NB4 (cell line): ENCODE measurements at regions not wholly inside any gene's neighbourhood (a gene's known extent, or its start where the extent isn't known, plus 50 kb on each side); places are given as distances from the start of the nearest gene placed in this dataset.

ENCODE experiments used
- DNase-seq: peaks from one replicate; pipeline ENCODE4 v3.0.0; 2010; ENCODE audit warnings: low read depth
- H3K4me3 ChIP-seq: one replicate; pipeline ENCODE4 v1.5.1; 2011; ENCODE audit warnings: mild to moderate bottlenecking, low read depth, low read length, moderate library complexity
- CTCF ChIP-seq: IDR thresholded peaks from one replicate; pipeline ENCODE4 v1.5.1; 2012; ENCODE audit warnings: low read depth, low read length
- MAX ChIP-seq: IDR thresholded peaks from 2 replicates; pipeline ENCODE4 v1.6.1; 2011; ENCODE audit warnings: low read depth, low read length
- MYC ChIP-seq: IDR thresholded peaks from 2 replicates; pipeline ENCODE4 v1.6.1; 2011; ENCODE audit warnings: low read depth, low read length
- POLR2A ChIP-seq: IDR thresholded peaks from 2 replicates; pipeline ENCODE4 v1.6.1; 2011; ENCODE audit warnings: mild to moderate bottlenecking; ENCODE audit not compliant: insufficient read length; ENCODE audit errors: extremely low read depth

GRCh38 chr7:155921086-155921803 lies 109.0 kb upstream of the SHH start:
- DNase-seq: no peak
- TF ChIP-seq MAX: no peak
- no peak for TF ChIP-seq POLR2A
- TF ChIP-seq CTCF: no peak
- TF ChIP-seq MYC: no peak
- H3K4me3 ChIP-seq: no peak overlapping the region

GRCh38 chr7:155920068-155920461 lies 107.8 kb upstream of the SHH start:
- DNase-seq: no peak
- H3K4me3 ChIP-seq: no peak overlapping the region
- TF ChIP-seq POLR2A (no peak), MYC (no peak), CTCF (no peak), MAX (no peak)

- TF ChIP-seq MAX: no peak
- TF ChIP-seq CTCF: no peak
- no peak for TF ChIP-seq POLR2A
- TF ChIP-seq MYC: no peak
- no peak overlapping the region for H3K4me3 ChIP-seq
- no peak for DNase-seq
Measured at GRCh38 chr7:155919391-155920067, 107.3 kb upstream of the SHH start.

- no peak for DNase-seq
- H3K4me3 ChIP-seq: no peak overlapping the region
- TF ChIP-seq CTCF (no peak), MYC (no peak), POLR2A (no peak), MAX (no peak)
Measured at GRCh38 chr7:155918720-155919390, 106.6 kb upstream of the SHH start.

- DNase-seq: no peak
- no peak overlapping the region for H3K4me3 ChIP-seq
Measured at GRCh38 chr7:155917836-155918430, 105.7 kb upstream of the SHH start.

More at GRCh38 chr7:155917836-155918430, 105.7 kb upstream of the SHH start:
- no peak for TF ChIP-seq MYC
- TF ChIP-seq POLR2A: no peak
- no peak for TF ChIP-seq CTCF
- TF ChIP-seq MAX: no peak
